ENCODE measurements at regions not wholly inside any gene's neighbourhood (a gene's known extent, or its start where the extent isn't known, plus 50 kb on each side); places are given as distances from the start of the nearest gene placed in this dataset.

DNA sequence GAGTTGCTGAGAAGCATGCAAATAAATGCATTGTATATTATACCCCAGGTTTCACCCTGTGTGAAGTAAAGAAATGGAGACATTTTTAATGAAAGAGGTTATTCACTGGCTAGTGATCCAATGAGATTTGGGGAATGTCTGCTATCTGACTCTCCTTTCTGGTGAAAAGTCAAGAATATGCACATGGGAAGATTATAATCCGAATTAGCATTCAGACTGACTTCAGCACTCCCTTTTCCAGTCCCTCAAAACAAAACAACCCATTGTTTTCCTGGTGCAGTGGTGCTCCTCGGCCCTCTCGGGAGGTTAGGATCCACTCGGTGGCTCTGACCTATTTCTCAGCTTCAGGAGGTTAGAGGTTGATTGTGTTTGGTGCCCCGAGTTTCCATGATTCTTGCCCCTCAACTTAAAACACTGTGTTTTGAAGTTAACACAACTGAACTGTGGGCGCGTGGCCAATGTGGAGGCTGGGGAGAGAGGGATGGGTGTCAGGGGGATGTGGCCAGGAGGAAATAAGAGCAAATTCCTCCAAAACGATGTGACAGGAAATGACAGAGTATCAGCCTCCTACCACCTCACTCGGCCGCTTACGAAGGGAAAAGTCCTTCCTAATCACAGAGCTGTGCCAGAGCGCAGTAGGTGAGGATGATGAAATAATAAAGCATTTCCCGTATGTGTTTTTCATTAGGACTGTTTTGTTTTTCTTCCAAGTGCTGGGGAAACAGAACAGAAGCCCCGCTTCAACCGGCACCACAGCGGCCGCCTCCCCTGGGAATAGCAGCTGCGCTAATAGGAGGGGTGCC lies 440.1 kb downstream of the MTX2 start:
- no peak for DNase-seq (ENCODE audit: low spot score)
- no peak for FAIRE-seq

DNA sequence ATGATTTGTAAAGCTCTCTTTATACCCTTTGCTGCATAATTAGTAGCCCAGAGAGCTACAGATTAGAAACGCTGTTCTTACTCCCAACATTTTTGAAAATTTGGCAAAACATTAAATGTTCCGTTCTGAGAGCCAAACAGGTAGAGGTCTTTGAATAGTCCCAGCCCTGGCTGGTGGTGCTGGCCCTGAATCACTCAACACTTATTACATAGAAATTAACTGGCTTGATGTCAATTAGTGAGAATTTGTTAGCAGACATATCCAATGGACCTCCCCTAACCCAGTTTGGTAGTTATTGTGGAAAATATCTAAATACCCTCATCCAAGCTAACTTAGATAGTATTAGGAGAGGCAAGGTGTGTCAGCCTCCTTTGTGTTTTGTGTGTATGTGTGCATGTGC lies 440.7 kb downstream of the MTX2 start:
- FAIRE-seq, result no peak
- DNase-seq (ENCODE audit: low spot score), result no peak

DNA sequence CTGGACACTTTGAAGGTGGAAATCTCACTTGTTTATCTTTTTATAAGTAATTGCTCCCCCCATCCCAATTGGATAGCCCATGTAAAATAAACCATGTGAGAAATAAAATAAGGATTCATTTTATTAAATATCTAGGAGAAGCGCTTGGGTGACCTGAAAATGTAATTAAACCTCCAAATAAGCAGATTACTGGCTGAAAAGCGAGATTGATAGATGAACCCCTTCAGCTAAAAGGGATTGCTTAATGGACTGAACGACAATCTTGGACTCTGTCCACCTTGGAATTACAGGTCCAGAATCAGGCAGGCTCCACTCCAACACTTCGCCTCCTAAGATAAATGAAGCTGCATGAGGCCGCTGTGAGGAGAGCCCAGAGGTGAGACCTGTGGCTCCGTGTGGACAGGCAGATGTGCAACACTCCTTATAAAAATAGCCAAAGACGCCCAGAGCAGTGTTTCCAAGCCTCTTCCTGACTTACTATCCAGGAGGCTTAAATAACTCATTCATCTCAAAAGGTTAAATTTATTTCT lies 441.5 kb downstream of the MTX2 start:
- DNase-seq (ENCODE audit: low spot score) (no peak), FAIRE-seq (no peak)

DNA sequence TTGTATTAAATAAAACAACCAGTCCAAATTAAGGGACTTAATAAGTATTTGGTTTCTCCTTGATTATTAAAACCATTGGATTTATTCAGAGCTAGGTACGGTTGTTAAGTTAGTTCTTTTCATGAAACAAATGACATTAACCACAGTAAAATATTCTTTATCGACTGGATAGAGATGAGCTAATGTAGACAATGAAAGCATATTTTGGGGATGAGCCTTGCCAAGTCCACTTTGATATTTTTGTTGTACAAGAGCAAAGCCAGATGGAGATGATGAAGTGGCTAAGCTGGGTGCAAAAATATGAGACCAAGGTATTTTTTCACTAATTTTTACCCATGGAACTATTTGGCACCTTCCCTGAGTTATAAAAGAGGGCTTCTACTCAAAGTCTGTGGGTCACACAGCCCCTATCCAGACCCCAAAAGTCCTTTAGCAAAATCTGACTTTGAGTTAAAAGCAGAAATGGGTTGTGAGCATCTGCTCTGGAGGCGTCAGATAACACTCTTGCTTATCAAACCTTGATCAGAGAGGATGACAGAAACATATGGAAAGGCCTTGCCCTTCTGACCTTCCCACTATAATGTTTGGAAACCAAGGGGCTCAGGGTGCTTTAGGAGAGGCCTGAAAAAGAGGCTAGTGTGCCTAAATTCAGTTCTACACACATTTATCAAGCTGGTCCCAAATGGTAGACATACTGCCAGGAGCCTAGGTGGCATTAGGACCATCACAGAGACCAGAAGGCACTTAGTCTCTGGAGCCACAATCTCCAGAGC lies 456.8 kb downstream of the MTX2 start:
- DNase-seq (ENCODE audit: low spot score) (no peak), FAIRE-seq (no peak)

DNA sequence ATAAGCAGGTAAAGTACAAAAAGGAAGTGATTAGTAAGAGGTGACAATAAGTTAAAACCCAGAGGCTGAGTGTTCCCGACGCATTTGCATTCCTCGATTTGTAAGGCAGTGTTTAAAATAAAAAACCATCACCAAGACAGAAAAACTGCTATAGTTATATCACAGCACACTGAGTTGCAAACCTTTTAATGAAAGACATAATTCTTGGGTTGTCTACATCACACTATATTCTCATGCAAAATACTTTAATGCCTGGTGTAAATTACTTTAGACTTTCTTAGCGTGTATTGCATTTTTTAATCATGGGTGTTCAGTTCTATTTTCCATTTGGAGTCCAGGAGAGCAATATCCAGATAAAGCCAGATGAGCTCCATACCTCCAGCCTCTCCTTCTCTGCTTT lies 458.5 kb downstream of the MTX2 start:
- DNase-seq (ENCODE audit: low spot score), result no peak
- FAIRE-seq, result no peak

DNA sequence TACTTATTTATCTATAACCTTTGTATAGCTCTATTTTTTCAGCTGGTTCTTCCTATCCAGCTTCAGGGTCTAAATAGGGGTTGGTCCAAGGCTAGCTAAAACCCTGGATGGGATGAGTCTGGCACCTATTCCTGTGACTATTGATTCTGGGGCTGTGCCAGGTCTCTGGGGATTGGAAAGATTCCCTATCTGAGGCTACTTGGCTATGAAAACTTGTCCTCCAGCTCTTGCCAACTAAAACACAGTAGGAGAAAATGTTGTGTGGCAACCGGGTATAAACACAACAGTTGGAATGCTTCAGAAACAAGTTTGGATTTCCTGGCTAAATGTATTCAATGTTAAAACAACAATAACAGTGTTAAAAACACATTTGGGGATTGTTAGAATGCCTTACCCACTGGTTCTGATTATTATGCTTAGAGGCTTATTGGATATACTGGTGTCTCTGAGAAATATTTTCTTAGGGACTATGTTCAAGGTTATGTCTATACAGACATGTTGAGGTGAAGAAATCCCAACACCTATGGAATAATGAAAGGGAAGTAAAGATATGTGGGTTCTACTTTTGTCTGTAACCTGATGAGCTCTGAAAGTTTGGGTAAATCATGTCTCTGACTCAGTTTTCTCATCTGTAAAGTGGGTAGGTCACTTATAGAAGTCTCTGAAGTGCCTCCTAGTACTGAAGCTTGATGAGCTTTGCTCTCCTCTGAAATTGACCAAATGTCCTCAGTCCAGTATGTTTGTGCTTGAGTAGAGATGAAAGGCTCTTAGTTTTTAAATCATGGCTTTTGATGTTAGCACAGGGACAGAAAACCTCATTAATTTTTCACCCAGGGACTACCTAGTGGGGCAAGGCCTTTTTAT lies 460.7 kb downstream of the MTX2 start:
- DNase-seq (ENCODE audit: low spot score) (no peak), FAIRE-seq (no peak)

DNA sequence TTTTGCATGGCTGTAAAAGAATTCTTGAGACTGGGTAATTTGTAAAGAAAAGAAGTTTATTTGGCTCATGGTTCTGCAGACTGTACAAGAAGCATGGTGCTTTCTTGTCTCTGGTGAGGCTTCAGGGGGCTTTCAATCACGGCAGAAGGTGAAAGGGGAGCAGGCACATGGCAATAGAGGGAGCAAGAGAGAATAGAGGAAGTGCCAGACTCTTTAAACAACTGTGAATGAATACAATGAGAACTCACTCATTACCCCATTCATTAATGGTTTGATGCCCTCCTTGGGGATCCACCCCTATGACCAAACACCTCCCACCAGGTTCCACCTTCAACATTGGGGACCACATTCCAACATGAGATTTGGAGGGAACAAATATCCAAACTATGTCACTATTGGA lies 463.5 kb downstream of the MTX2 start:
- FAIRE-seq, result no peak
- no peak for DNase-seq (ENCODE audit: low spot score)

DNA sequence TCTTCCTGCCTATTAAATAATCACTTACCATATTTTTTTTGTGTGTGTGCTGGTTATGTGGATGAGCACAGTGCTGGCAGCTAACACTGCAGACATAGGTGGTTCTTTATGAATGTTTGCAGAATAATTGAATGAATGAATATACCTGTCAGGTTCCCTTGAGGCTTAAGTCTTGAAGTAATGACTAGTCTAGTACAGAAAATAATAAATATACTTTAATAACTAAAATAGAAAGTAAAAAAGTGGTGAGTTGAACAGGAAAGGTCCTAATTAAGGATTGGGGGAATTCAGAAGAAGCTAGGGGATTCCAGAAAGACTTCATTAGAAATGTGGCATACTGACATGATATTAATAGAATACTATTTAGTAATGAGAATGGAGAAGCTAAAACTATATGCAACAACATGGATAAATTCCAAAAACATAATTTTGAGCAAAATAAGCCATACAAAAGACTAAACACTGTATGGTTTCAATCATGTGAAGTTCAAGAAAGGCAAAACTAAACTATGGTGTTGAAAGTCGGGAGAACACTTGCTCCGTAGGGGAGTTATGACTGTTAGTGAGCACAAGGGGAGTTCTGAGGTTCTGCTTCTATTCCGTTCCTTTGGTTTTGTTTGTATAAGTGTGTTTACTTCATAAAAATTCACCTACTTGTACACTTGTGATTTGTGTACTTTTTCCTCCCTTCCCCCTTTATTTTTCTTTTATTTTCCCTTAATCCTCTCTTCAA lies 464.6 kb downstream of the MTX2 start:
- no peak for DNase-seq (ENCODE audit: low spot score)
- no peak for FAIRE-seq

DNA sequence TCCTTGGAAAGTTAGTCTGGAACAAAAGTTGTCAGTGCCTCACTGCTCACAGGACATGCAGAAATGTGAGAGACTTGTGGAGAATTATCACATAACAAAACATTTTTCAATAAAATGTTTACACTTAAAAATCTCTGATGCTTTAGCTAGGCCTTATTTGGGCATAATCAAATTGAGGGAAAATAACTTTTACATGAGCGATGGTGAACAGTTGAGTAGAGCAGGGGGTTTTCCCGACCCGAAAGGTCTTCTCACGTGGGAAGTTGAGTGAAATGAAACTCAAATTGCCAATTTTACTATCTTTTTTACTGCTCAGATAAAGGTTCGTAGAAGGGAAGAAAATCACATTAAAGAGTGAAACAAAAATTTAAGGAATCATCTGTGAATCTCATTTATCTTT lies 465.6 kb downstream of the MTX2 start:
- FAIRE-seq, result no peak
- no peak for DNase-seq (ENCODE audit: low spot score)

DNA sequence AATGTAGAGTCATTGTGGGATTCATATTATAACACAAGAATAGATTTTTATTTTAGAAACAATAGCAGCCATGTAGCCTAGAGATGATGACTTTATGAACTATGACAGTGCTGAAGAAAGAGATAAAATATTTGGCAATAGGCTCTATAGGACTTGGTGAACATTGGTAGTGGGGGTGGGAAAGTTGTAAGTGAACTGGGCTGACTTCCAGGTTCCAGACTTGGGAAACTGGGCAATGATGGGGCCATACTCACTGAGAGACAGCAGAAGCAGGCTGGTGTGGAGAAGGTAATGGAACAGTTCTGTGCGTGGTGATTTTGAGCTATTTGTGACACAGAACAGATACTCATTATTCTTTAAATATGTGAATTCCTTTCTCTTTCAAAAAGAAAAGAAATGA lies 470.3 kb upstream of the HNRNPA3 start:
- DNase-seq (ENCODE audit: low spot score) (no peak), FAIRE-seq (no peak)

DNA sequence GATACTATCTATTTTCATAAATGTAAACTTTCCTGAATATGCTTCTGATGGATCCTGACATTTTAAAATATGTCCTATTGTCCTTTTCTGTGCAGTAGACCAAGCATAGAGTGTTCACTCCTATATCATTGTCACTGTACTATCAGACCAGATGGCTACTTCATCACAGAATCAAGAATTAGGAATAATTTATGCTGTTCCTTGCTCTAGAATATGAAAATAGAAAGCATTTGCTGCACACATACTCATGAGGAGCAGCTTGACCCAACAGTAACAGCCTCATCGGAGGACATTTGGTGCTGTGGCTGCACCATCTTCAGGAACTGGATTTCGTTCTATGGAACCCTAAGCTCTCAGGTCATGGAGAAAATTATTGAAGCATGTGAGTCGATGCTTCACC lies 468.9 kb upstream of the HNRNPA3 start:
- FAIRE-seq (no peak), DNase-seq (ENCODE audit: low spot score) (no peak)

DNA sequence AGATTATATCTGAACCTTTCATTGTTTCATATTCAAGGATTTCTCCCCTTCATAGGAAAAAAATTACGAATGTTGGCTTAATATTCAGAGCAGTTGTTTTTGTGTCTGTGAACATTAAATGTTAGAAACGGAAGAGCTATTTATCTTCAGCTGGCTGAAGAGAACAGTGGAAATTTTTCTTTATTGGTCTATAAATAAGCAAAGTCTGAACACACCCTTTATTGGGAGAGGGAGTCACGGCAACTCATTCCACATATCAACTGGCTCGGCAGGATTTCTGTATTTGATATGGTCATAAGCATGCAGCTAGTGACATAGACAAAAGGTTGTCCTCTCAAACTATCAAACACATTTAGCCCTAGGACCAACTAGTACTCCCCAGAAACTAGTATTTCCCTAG lies 468.4 kb upstream of the HNRNPA3 start:
- DNase-seq (ENCODE audit: low spot score) (no peak), FAIRE-seq (no peak)

DNA sequence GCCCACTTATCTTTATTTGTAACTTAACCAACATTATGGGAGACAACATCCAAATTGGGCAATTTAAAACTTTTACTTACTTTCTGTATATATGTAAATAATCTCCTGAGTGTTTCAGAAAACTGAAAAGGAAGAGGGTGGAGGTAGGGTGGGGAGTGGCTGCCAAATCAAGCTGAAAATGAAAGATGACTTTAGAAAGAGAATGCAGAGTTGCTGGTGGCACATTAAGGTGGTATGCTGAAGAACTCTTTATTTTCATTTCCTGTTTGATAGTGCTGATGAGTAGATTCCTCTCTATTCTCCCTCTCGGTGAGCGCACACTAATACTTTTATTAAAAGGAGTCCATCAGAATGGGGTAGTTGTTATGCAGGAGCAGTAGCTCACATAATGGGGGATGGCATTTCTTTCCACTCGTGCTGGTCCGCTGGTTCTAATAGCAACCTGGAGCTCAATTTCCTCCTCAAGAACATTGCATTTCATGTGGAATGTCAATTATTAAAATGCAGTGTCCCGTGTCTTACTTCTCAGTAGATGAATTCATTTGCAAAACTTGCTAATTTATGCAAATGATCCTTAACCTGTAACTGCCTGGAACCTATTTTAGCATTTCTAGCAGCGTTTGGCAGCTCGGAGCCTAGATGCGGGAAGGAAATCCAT lies 466.9 kb upstream of the HNRNPA3 start:
- FAIRE-seq (no peak), DNase-seq (ENCODE audit: low spot score) (no peak)

DNA sequence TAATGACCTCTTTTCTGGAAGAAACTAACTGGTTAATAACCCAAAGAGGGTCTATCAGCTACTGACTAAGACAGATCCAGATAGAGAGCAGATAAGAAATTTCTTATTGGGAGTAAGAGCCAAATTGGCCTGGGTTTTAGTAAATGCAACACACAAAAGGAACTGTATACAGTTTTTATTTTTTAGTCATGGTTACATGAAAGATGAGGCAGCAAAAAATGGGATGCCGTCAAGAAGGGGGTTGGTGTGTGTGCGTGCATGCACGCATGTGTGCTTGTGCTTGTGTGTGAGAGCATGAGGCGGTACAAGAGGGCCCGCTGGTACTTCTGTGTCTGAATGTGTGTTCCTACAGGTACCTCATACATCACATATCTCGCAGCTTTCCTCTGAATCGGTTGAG lies 466.2 kb upstream of the HNRNPA3 start:
- FAIRE-seq (no peak), DNase-seq (ENCODE audit: low spot score) (no peak)

DNA sequence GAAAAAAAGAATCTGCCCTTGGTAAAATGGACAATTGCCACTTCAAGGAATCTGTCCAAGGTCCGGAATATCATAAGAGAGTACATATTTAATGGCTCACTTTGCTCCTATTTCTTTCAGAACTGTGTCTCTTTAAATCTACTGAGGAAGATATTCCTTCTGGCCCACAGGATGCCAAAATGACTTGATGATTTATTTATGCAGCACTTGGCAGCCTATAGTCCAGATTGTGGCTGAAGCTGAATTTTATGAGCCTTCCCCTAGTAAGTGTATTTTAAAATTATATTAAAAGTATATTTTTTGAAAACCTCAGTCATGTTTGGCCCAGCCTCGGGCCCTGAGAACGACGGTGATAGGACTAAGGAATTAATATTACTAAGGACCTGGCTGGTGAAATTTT lies 465.1 kb upstream of the HNRNPA3 start:
- DNase-seq (ENCODE audit: low spot score), result no peak
- no peak for FAIRE-seq

DNA sequence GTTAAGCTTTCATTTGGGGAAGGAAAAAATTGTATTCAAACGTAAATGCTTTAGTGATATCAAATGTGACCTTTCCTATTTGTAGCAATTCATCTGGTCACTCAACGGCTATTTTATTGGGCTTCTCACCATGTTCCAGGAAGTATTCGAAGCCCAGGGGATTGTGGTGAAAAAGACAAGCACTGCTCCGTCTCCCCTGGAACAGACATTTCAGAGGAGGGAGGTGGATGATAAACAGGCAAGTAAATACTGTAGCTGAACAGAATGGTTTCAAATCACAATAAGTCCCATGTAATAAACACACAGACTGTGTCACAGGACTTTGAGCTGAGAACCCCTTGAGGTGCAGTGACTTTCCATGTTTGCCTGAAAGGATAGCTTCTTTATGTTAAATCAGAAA lies 464.7 kb upstream of the HNRNPA3 start:
- no peak for FAIRE-seq
- DNase-seq (ENCODE audit: low spot score), result no peak

DNA sequence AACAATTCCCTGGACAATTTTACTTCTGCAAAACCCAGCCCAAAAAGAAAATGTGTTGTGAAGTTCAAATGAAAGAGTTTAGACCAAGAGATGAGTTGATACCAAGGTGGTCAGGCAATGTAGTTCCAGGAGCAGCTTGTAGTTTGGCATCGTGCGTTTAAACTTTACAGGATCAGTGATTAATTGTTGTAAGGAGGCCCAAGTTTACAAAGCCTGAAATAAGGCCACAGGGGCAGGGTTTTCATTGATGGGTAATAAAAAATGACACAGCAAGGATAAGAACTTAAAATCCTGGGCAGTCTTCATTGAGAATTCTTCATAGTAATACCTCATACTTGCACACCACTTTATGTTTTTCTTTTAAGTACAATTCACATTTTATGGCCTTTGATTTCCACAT lies 463.9 kb upstream of the HNRNPA3 start:
- FAIRE-seq, result no peak

DNA sequence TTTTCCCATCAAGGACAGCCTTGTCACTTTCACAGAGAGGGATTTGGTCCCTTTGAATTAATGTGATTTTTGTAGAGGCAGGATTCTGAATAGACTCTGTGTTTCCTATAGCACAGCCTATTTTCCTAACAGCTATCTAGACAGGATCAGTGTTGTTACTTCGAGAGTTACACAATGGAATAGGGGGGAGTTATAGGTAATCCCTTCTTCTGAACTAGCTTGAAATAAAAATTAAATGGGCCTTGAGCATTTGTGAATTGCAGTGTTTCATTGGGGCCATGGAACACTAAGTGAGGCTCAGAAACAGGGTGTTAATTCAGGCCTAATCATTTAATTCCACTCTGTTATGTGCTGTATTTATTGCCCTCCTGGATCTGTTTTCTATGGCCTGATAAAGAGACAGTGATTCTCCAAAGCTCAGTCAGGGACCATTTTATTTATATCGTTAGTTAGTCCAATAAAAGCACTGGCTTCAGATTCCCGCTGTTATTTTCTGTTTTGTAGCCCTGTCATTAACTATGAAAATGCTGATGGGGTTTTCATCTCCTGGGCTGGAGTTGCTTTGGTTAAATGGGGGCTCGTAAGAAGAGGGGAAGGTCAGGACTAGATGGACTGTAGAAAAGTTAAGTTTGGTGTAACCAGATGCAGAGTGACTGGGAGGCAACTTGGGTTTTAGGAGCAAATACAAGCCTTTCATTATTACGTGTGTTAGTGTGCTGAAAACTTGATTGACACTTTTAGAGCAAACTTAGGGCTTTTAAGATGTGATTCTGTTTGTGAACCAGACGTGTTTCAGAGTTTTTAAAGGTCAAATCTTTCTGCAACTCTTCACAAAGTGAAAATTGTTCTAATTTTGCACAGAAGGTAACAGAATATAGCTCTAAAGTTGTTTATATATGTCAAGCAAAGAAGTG lies 461.0 kb upstream of the HNRNPA3 start:
- no peak for DNase-seq (ENCODE audit: low spot score)

More for the DNA sequence above, 463.9 kb upstream of the HNRNPA3 start:
- DNase-seq (ENCODE audit: low spot score), result no peak

DNA sequence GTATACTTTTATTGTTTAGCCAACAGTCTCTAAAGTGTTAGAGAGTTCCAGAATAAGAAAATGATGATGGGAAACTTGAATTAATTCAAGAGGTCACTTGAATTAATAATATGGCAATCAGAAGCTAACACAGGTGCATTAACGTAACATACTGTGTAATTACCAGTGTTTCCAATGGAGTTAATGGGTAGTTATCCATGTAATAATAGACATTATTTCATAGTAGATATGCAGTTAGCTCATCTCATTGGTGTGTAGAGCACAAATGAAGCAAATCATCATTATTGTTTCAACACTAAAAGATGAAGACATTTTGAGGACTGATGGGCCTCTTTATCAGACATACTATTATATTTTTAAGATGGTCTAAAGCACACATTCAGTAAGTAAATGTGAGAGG lies 460.3 kb upstream of the HNRNPA3 start:
- FAIRE-seq (no peak), DNase-seq (ENCODE audit: low spot score) (no peak)

More for the DNA sequence above, 461.0 kb upstream of the HNRNPA3 start:
- FAIRE-seq, result no peak

All from urothelium cell line (cell line).